Trophoblast cell (in vitro differentiated cells and primary cell): ENCODE measurements at regions not wholly inside any gene's neighbourhood (a gene's known extent, or its start where the extent isn't known, plus 50 kb on each side); places are given as distances from the start of the nearest gene placed in this dataset.
A peak's percentile ranks its signal among the peaks of the same experiment; 100 is the strongest.

Experiments used
- DNase-seq, 2 donors: peaks; one replicate each; pipeline ENCODE4 v3.0.0-alpha.2; 2016
- H2AFZ ChIP-seq: 2 replicates; pipeline ENCODE4 v1.6.1; 2013; ENCODE audit warnings: low read length, moderate library complexity, mild to moderate bottlenecking; ENCODE audit not compliant: insufficient read depth, poor library complexity
- H2AK5ac ChIP-seq: 2 replicates; pipeline ENCODE4 v1.6.1; 2013; ENCODE audit warnings: mild to moderate bottlenecking, low read length
- H2BK120ac ChIP-seq: 2 replicates; pipeline ENCODE4 v1.6.1; 2013; ENCODE audit warnings: low read length, mild to moderate bottlenecking, moderate library complexity; ENCODE audit not compliant: insufficient read depth, poor library complexity
- H2BK12ac ChIP-seq: 2 replicates; pipeline ENCODE4 v1.6.1; 2013; ENCODE audit warnings: mild to moderate bottlenecking, low read length, moderate library complexity
- H2BK5ac ChIP-seq: 2 replicates; pipeline ENCODE4 v1.6.1; 2013; ENCODE audit warnings: low read length, low read depth, moderate library complexity, mild to moderate bottlenecking; ENCODE audit not compliant: poor library complexity
- H3K14ac ChIP-seq: 2 replicates; pipeline ENCODE4 v1.6.1; 2013; ENCODE audit warnings: mild to moderate bottlenecking, low read length
- H3K18ac ChIP-seq: 2 replicates; pipeline ENCODE4 v1.6.1; 2013; ENCODE audit warnings: mild to moderate bottlenecking, low read length
- H3K23ac ChIP-seq: 2 replicates; pipeline ENCODE4 v1.6.1; 2013; ENCODE audit warnings: low read length
- H3K27ac ChIP-seq: 2 replicates; pipeline ENCODE4 v1.5.1; 2013; ENCODE audit warnings: low read depth, mild to moderate bottlenecking, inconsistent platforms, low read length, moderate library complexity
- H3K27me3 ChIP-seq: 2 replicates; pipeline ENCODE4 v1.6.1; 2013; ENCODE audit warnings: inconsistent platforms, mild to moderate bottlenecking, low read length, moderate library complexity; ENCODE audit not compliant: insufficient read depth
- H3K36me3 ChIP-seq, 2 experiments: 1 replicate in 1 of 2; 2 replicates in 1 of 2; pipeline ENCODE4 v1.6.1; 2013; ENCODE audit warnings: low read length in 2 of 2, mild to moderate bottlenecking in 2 of 2, moderate library complexity in 1 of 2; ENCODE audit not compliant: insufficient read depth in 2 of 2, control insufficient read depth in 1 of 2
- H3K4ac ChIP-seq: 2 replicates; pipeline ENCODE4 v1.6.1; 2013; ENCODE audit warnings: low read depth, mild to moderate bottlenecking, low read length, moderate library complexity
- H3K4me1 ChIP-seq, 2 experiments: 1 replicate in 1 of 2; 2 replicates in 1 of 2; pipeline ENCODE4 v1.6.1; 2013; ENCODE audit warnings: low read length in 2 of 2, mild to moderate bottlenecking in 2 of 2, moderate library complexity in 1 of 2; ENCODE audit not compliant: insufficient read depth in 2 of 2, control insufficient read depth in 1 of 2
- H3K4me2 ChIP-seq: 2 replicates; pipeline ENCODE4 v1.6.1; 2013; ENCODE audit warnings: inconsistent platforms, mild to moderate bottlenecking, low read length, moderate library complexity
- H3K4me3 ChIP-seq: 2 replicates; pipeline ENCODE4 v1.5.1; 2013; ENCODE audit warnings: mild to moderate bottlenecking, low read depth, low read length, inconsistent platforms
- H3K79me1 ChIP-seq: one replicate; pipeline ENCODE4 v1.6.1; 2013; ENCODE audit warnings: low read length
- H3K79me2 ChIP-seq: 2 replicates; pipeline ENCODE4 v1.6.1; 2013; ENCODE audit warnings: low read length, mild to moderate bottlenecking; ENCODE audit not compliant: control insufficient read depth, insufficient read depth, poor library complexity
- H3K9ac ChIP-seq: 2 replicates; pipeline ENCODE4 v1.6.1; 2013; ENCODE audit warnings: mild to moderate bottlenecking, low read length
- H3K9me3 ChIP-seq: 2 replicates; pipeline ENCODE4 v1.6.1; 2013; ENCODE audit warnings: low read depth, mild to moderate bottlenecking, control low read depth, inconsistent platforms, low read length; ENCODE audit not compliant: insufficient read depth
- H4K12ac ChIP-seq: 2 replicates; pipeline ENCODE4 v1.6.1; 2013; ENCODE audit warnings: low read depth, mild to moderate bottlenecking, low read length, moderate library complexity
- H4K8ac ChIP-seq: 2 replicates; pipeline ENCODE4 v1.6.1; 2013; ENCODE audit warnings: low read depth, mild to moderate bottlenecking, low read length, moderate library complexity
- H4K91ac ChIP-seq: one replicate; pipeline ENCODE4 v1.6.1; 2013; ENCODE audit warnings: low read depth, mild to moderate bottlenecking, low read length, moderate library complexity
- WGBS: extraction: QIAGEN DNeasy Blood & Tissue Kit; methylation state at CpG from one replicate; pipeline ENCODE4 v1.1.7; 2013; ENCODE audit warnings: missing lambda C conversion rate; ENCODE audit not compliant: insufficient read length, insufficient coverage; ENCODE audit errors: extremely low coverage; 5-methylcytosine and 5-hydroxymethylcytosine counted together

- H2AFZ ChIP-seq = no peak overlapping the region
- no peaks in the 10 kb centered on the region for H3K36me3 ChIP-seq
- no peak overlapping the region for H2BK12ac ChIP-seq
- no peak overlapping the region for H4K12ac ChIP-seq
- no peak overlapping the region for H3K14ac ChIP-seq
- H4K91ac ChIP-seq = no peak overlapping the region
- no peak overlapping the region for H3K4me3 ChIP-seq
- peaks cover 5% of the 10 kb centered on the region for H3K9me3 ChIP-seq
- H3K27me3 ChIP-seq = peaks cover 53% of the 10 kb centered on the region
- DNase-seq = no peak
- H3K18ac ChIP-seq = no peak overlapping the region
- peaks cover 3% of the 10 kb centered on the region in 2 experiments for H3K4me1 ChIP-seq
- H3K4me2 ChIP-seq = no peak overlapping the region
- no CpG with 5 or more reads among the region's 5 CpGs for WGBS
- no peak overlapping the region for H3K27ac ChIP-seq
- no peak overlapping the region for H4K8ac ChIP-seq
- no peak overlapping the region for H3K9ac ChIP-seq
- H3K79me2 ChIP-seq = no peaks in the 10 kb centered on the region
- H2BK120ac ChIP-seq = no peak overlapping the region
- H2BK5ac ChIP-seq = no peak overlapping the region
- H3K23ac ChIP-seq = no peak overlapping the region
- no peak overlapping the region for H2AK5ac ChIP-seq
- H3K79me1 ChIP-seq = no peaks in the 10 kb centered on the region
- H3K4ac ChIP-seq = no peak overlapping the region
These were observed 68.9 kb downstream of the NCR2 start for GRCh38 chr6:41404182-41404845.

GRCh38 chr6:41405941-41406727 lies 70.7 kb downstream of the NCR2 start:
- WGBS = no CpG with 5 or more reads among the region's 15 CpGs

GRCh38 chr6:41406728-41407489 lies 71.5 kb downstream of the NCR2 start:
- Histone ChIP-seq H3K9ac (no peak overlapping the region), H3K4ac (no peak overlapping the region), H3K18ac (no peak overlapping the region), H3K36me3 (no peaks in the 10 kb centered on the region), H3K79me2 (no peaks in the 10 kb centered on the region), H2BK12ac (no peak overlapping the region), H3K79me1 (no peaks in the 10 kb centered on the region), H3K27me3 (peaks cover 69% of the 10 kb centered on the region), H3K14ac (no peak overlapping the region), H3K23ac (no peak overlapping the region), H2BK5ac (no peak overlapping the region), H3K27ac (no peak overlapping the region), H2AFZ (no peak overlapping the region), H3K4me1 (peaks cover 3% of the 10 kb centered on the region in 2 experiments), H4K91ac (no peak overlapping the region), H2AK5ac (no peak overlapping the region), H3K4me2 (peak overlapping the region; percentile 45), H3K4me3 (no peak overlapping the region), H2BK120ac (no peak overlapping the region), H4K8ac (no peak overlapping the region), H3K9me3 (peaks cover 5% of the 10 kb centered on the region), H4K12ac (no peak overlapping the region)
- WGBS = no CpG with 5 or more reads among the region's 63 CpGs
- no peak for DNase-seq

More at GRCh38 chr6:41405941-41406727, 70.7 kb downstream of the NCR2 start:
- peaks cover 3% of the 10 kb centered on the region in 2 experiments for H3K4me1 ChIP-seq
- no peak overlapping the region for H3K4me2 ChIP-seq
- no peak overlapping the region for H4K8ac ChIP-seq
- H3K27ac ChIP-seq = no peak overlapping the region
- peaks cover 5% of the 10 kb centered on the region for H3K9me3 ChIP-seq
- H2BK12ac ChIP-seq = no peak overlapping the region
- DNase-seq = no peak
- H2BK5ac ChIP-seq = no peak overlapping the region
- no peak overlapping the region for H2AK5ac ChIP-seq
- no peak overlapping the region for H4K91ac ChIP-seq
- no peak overlapping the region for H3K14ac ChIP-seq
- no peak overlapping the region for H4K12ac ChIP-seq
- H2AFZ ChIP-seq = no peak overlapping the region
- H3K9ac ChIP-seq = no peak overlapping the region
- no peaks in the 10 kb centered on the region for H3K36me3 ChIP-seq
- H3K18ac ChIP-seq = no peak overlapping the region
- no peak overlapping the region for H3K4me3 ChIP-seq
- H3K27me3 ChIP-seq = peaks cover 65% of the 10 kb centered on the region
- no peak overlapping the region for H3K23ac ChIP-seq
- no peak overlapping the region for H2BK120ac ChIP-seq
- H3K79me2 ChIP-seq = no peaks in the 10 kb centered on the region
- no peak overlapping the region for H3K4ac ChIP-seq
- no peaks in the 10 kb centered on the region for H3K79me1 ChIP-seq

- Histone ChIP-seq H3K23ac (no peak overlapping the region), H2BK5ac (no peak overlapping the region), H3K79me2 (no peaks in the 10 kb centered on the region), H3K18ac (no peak overlapping the region), H3K9ac (no peak overlapping the region), H3K4me2 (no peak overlapping the region), H2AK5ac (no peak overlapping the region), H2BK12ac (no peak overlapping the region), H3K27me3 (peaks cover 79% of the 10 kb centered on the region), H3K4ac (no peak overlapping the region), H3K27ac (no peak overlapping the region), H2AFZ (no peak overlapping the region), H3K36me3 (no peaks in the 10 kb centered on the region), H4K8ac (no peak overlapping the region), H2BK120ac (no peak overlapping the region), H4K91ac (no peak overlapping the region), H3K14ac (no peak overlapping the region), H4K12ac (no peak overlapping the region), H3K9me3 (peaks cover 5% of the 10 kb centered on the region), H3K4me1 (peaks cover 3% of the 10 kb centered on the region in 2 experiments), H3K79me1 (no peaks in the 10 kb centered on the region), H3K4me3 (no peak overlapping the region)
- no CpG with 5 or more reads among the region's 20 CpGs for WGBS
- DNase-seq = no peak
These were observed 73.2 kb downstream of the NCR2 start for GRCh38 chr6:41408576-41408975.
